Activated CD4-positive, alpha-beta memory T cell treated with anti-CD3 and anti-CD28 coated beads for 36 hours (primary cell): ENCODE measurements at regions not wholly inside any gene's neighbourhood (a gene's known extent, or its start where the extent isn't known, plus 50 kb on each side); places are given as distances from the start of the nearest gene placed in this dataset.
A peak's percentile ranks its signal among the peaks of the same experiment; 100 is the strongest.

Source experiments
- CTCF ChIA-PET: fragments of 350-600 bp; sonication (Branson Sonifier 250); formaldehyde crosslinking; loops from one replicate; lab custom pipeline; 2021; ENCODE audit warnings: antibody characterized with exemption, inconsistent platforms; lab: Charles Lee
- POLR2A ChIA-PET: fragments of 350-600 bp; sonication (Branson Sonifier 250); formaldehyde crosslinking; loops from one replicate; lab custom pipeline; 2021; ENCODE audit warnings: antibody characterized with exemption; lab: Charles Lee
- DNase-seq: peaks from one replicate; pipeline ENCODE4 v3.0.0-alpha.2; 2020
- H3K27ac Mint-ChIP-seq: one replicate; pipeline ENCODE4 v1.8.0; 2021; ENCODE audit warnings: mixed read lengths
- H3K27me3 Mint-ChIP-seq: one replicate; pipeline ENCODE4 v1.8.0; 2021; ENCODE audit warnings: mixed read lengths
- H3K36me3 Mint-ChIP-seq: one replicate; pipeline ENCODE4 v1.8.0; 2021; ENCODE audit warnings: mixed read lengths
- H3K4me1 Mint-ChIP-seq: one replicate; pipeline ENCODE4 v1.8.0; 2021; ENCODE audit warnings: low read depth, mixed read lengths
- H3K4me3 Mint-ChIP-seq: one replicate; pipeline ENCODE4 v1.8.0; 2021; ENCODE audit warnings: mild to moderate bottlenecking, mixed read lengths
- H3K9me3 Mint-ChIP-seq: one replicate; pipeline ENCODE4 v1.8.0; 2021; ENCODE audit warnings: mixed read lengths
- intact Hi-C: fragments of 100-400 bp; cut with micrococcal nuclease; formaldehyde crosslinking; loops from one replicate; pipeline ENCODE4 v1.15.1; 2023

- peak; percentile 26 for DNase-seq
- Mint-ChIP-seq H3K27me3 (no peaks in the 10 kb centered on the region), H3K27ac (peak overlapping the region; percentile 74), H3K4me1 (peaks cover 54% of the 10 kb centered on the region), H3K9me3 (peaks cover 10% of the 10 kb centered on the region), H3K36me3 (peaks cover 4% of the 10 kb centered on the region), H3K4me3 (peak overlapping the region; percentile 17)
- POLR2A ChIA-PET = interaction anchor here (1.0 to 1.3 kb wide), 2 partner anchors 51 to 147 kb away, joined by 3 read pairs; partner anchors contain the start of gene DIMT1
- intact Hi-C loops = loop anchor here (1.0 to 2.0 kb wide), 3 partner anchors 12 to 50 kb away; partner anchors contain the start of gene KIF2A
- CTCF ChIA-PET = no interaction called here
Observed at GRCh38 chr5:62256161-62257019, 49.6 kb upstream of the KIF2A start.
